Stimulated activated CD8-positive, alpha-beta memory T cell treated with anti-CD3 and anti-CD28 coated beads, Interleukin-15, amount 100 ng/mL, for 48 hours (primary cell): ENCODE measurements at regions not wholly inside any gene's neighbourhood (a gene's known extent, or its start where the extent isn't known, plus 50 kb on each side); places are given as distances from the start of the nearest gene placed in this dataset.

Experiments
- DNase-seq, 2 donors: peaks; one replicate each; pipeline ENCODE4 v3.0.0-alpha.2; 2020; ENCODE audit warnings: low read depth in 2 of 2

- no peak for DNase-seq
Measured at GRCh38 chr2:143955401-143956065, 564.4 kb downstream of the ZEB2 start.

GRCh38 chr2:143954844-143955243 is 565.1 kb downstream of the ZEB2 start:
- no peak for DNase-seq

- no peak for DNase-seq
Measured at GRCh38 chr2:143954186-143954585, 565.7 kb downstream of the ZEB2 start.

GRCh38 chr2:143953451-143954030 is 566.4 kb downstream of the ZEB2 start:
- DNase-seq, result no peak

GRCh38 chr2:143952536-143952935 is 567.4 kb downstream of the ZEB2 start:
- no peak for DNase-seq

GRCh38 chr2:143950704-143951103 is 569.2 kb downstream of the ZEB2 start:
- DNase-seq, result no peak

- DNase-seq, result no peak
Measured at GRCh38 chr2:143949121-143949848, 570.6 kb downstream of the ZEB2 start.

- DNase-seq, result no peak
Measured at GRCh38 chr2:143948710-143949109, 571.2 kb downstream of the ZEB2 start.

- DNase-seq, result no peak
Measured at GRCh38 chr2:143946436-143947391, 573.2 kb downstream of the ZEB2 start.

- no peak for DNase-seq
Measured at GRCh38 chr2:143942486-143942885, 577.4 kb downstream of the ZEB2 start.

GRCh38 chr2:143940720-143941119 is 579.2 kb downstream of the ZEB2 start:
- DNase-seq, result no peak

- no peak for DNase-seq
Measured at GRCh38 chr2:143939626-143940330, 580.1 kb downstream of the ZEB2 start.

GRCh38 chr2:143937723-143938350 is 582.1 kb downstream of the ZEB2 start:
- no peak for DNase-seq

GRCh38 chr2:143936848-143937722 is 582.8 kb downstream of the ZEB2 start:
- DNase-seq, result peak; percentile 10 to 27

GRCh38 chr2:143936538-143936847 is 583.4 kb downstream of the ZEB2 start:
- DNase-seq, result no peak

GRCh38 chr2:143935482-143935752 is 584.5 kb downstream of the ZEB2 start:
- DNase-seq, result no peak

GRCh38 chr2:143934626-143935481 is 585.1 kb downstream of the ZEB2 start:
- DNase-seq, result no peak

GRCh38 chr2:143933946-143934569 is 585.9 kb downstream of the ZEB2 start:
- no peak for DNase-seq

- DNase-seq, result no peak
Measured at GRCh38 chr2:143930891-143931290, 589.0 kb downstream of the ZEB2 start.
